Common myeloid progenitor, CD34-positive (primary cell): ENCODE measurements at regions not wholly inside any gene's neighbourhood (a gene's known extent, or its start where the extent isn't known, plus 50 kb on each side); places are given as distances from the start of the nearest gene placed in this dataset.

Source experiments
- CTCF ChIA-PET: fragments of 350-600 bp; sonication (Branson Sonifier 250); formaldehyde crosslinking; loops from one replicate; lab custom pipeline; 2021; ENCODE audit warnings: antibody characterized with exemption; lab: Charles Lee
- POLR2A ChIA-PET: fragments of 350-600 bp; sonication (Branson Sonifier 250); formaldehyde crosslinking; loops from one replicate; lab custom pipeline; 2021; ENCODE audit warnings: antibody characterized with exemption; lab: Charles Lee
- DNase-seq, 3 donors: peaks; one replicate each; pipeline versions ENCODE4 v3.0.0 to v3.0.0-alpha.2; 2013
- H3K27ac ChIP-seq, 2 experiments: 1 replicate in 1 of 2; 2 replicates in 1 of 2; pipeline ENCODE4 v1.7.0; 2013; ENCODE audit warnings: inconsistent platforms in 2 of 2, low read length in 2 of 2, mild to moderate bottlenecking in 2 of 2, low read depth in 1 of 2, moderate library complexity in 1 of 2; ENCODE audit not compliant: severe bottlenecking in 2 of 2, insufficient read depth in 1 of 2, poor library complexity in 1 of 2
- H3K27me3 ChIP-seq, 5 experiments: replicated peaks in 2 of 5; 1 replicate in 3 of 5; 2 replicates in 2 of 5; pipeline versions ENCODE4 v1.6.1 to v1.7.0; 2013; ENCODE audit warnings: low read length in 4 of 5, mild to moderate bottlenecking in 2 of 5, moderate library complexity in 2 of 5, inconsistent platforms in 1 of 5; ENCODE audit not compliant: insufficient read depth in 5 of 5, control insufficient read depth in 4 of 5
- H3K36me3 ChIP-seq, 4 experiments: 1 replicate in 2 of 4; 2 replicates in 2 of 4; pipeline versions ENCODE4 v1.6.1 to v1.7.0; 2013; ENCODE audit warnings: low read length in 3 of 4, control low read depth in 1 of 4, mild to moderate bottlenecking in 1 of 4; ENCODE audit not compliant: control insufficient read depth in 4 of 4, insufficient read depth in 4 of 4
- H3K4me1 ChIP-seq, 4 experiments: 1 replicate in 3 of 4; 2 replicates in 1 of 4; pipeline versions ENCODE4 v1.6.1 to v1.7.1; 2013; ENCODE audit warnings: low read length in 3 of 4, mild to moderate bottlenecking in 3 of 4, control low read depth in 1 of 4, inconsistent platforms in 1 of 4, moderate library complexity in 1 of 4; ENCODE audit not compliant: control insufficient read depth in 4 of 4, insufficient read depth in 4 of 4; ENCODE audit errors: control extremely low read depth in 1 of 4
- H3K4me3 ChIP-seq, 7 experiments: 1 replicate in 4 of 7; 2 replicates in 3 of 7; pipeline versions ENCODE4 v1.5.1 to v1.7.0; 2013; ENCODE audit warnings: mild to moderate bottlenecking in 7 of 7, low read length in 6 of 7, moderate library complexity in 6 of 7, inconsistent platforms in 2 of 7, low read depth in 2 of 7, control low read depth in 1 of 7; ENCODE audit not compliant: insufficient read depth in 4 of 7, control insufficient read depth in 1 of 7; ENCODE audit errors: extremely low read depth in 1 of 7
- H3K9me3 ChIP-seq, 5 experiments: 1 replicate in 4 of 5; 2 replicates in 1 of 5; pipeline versions ENCODE4 v1.6.1 to v1.7.1; 2013; ENCODE audit warnings: low read length in 4 of 5, mild to moderate bottlenecking in 2 of 5, inconsistent platforms in 1 of 5, low read depth in 1 of 5, moderate library complexity in 1 of 5; ENCODE audit not compliant: control insufficient read depth in 4 of 5, insufficient read depth in 2 of 5; ENCODE audit errors: control extremely low read depth in 1 of 5
- WGBS: methylation state at CpG from one replicate; pipeline ENCODE4 v1.1.5; 2013; ENCODE audit not compliant: insufficient coverage; 5-methylcytosine and 5-hydroxymethylcytosine counted together

GRCh38 chr5:135218486-135218755, 180.6 kb downstream of the MACROH2A1 start:
- H3K36me3 ChIP-seq, result no peaks in the 10 kb centered on the region
- no peaks in the 10 kb centered on the region for H3K27me3 ChIP-seq
- H3K4me3 ChIP-seq, result no peak overlapping the region
- POLR2A ChIA-PET, result no interaction called here
- WGBS, result 100% methylated on average over 3 of the region's 3 CpGs
- no peak overlapping the region for H3K27ac ChIP-seq
- no peak for DNase-seq
- peaks cover 0 to 10% (median 7%) of the 10 kb centered on the region in 4 experiments for H3K4me1 ChIP-seq
- CTCF ChIA-PET, result interaction anchor here (1.5 kb wide), 1 partner anchor 24 kb away, joined by 3 read pairs; no protein-coding TSS in a partner anchor
- no peaks in the 10 kb centered on the region for H3K9me3 ChIP-seq

- ChIA-PET CTCF (interaction anchor here (1.4 kb wide), 1 partner anchor 11 kb away, joined by 6 read pairs; no protein-coding TSS in a partner anchor), POLR2A (no interaction called here)
- no peak for DNase-seq
- no peak overlapping the region for H3K4me3 ChIP-seq
- H3K4me1 ChIP-seq, result peaks cover 0 to 15% (median 8%) of the 10 kb centered on the region in 4 experiments
- no peaks in the 10 kb centered on the region for H3K36me3 ChIP-seq
- H3K27ac ChIP-seq, result no peak overlapping the region
- 97% methylated on average over 7 of the region's 11 CpGs for WGBS
- no peaks in the 10 kb centered on the region for H3K9me3 ChIP-seq
- no peaks in the 10 kb centered on the region for H3K27me3 ChIP-seq
These were observed 181.2 kb downstream of the MACROH2A1 start for GRCh38 chr5:135217669-135218485.

GRCh38 chr5:135216471-135217343, 182.3 kb downstream of the MACROH2A1 start:
- ChIA-PET CTCF (interaction anchor here (0.9 to 1.4 kb wide), 2 partner anchors 10 to 194 kb away, joined by 3 to 6 read pairs; no protein-coding TSS in a partner anchor), POLR2A (no interaction called here)
- H3K27me3 ChIP-seq, result no peaks in the 10 kb centered on the region
- H3K36me3 ChIP-seq, result no peaks in the 10 kb centered on the region
- DNase-seq, result no peak
- H3K4me1 ChIP-seq, result peaks cover 0 to 21% (median 15%) of the 10 kb centered on the region in 4 experiments
- H3K4me3 ChIP-seq, result no peak overlapping the region
- H3K9me3 ChIP-seq, result no peaks in the 10 kb centered on the region
- H3K27ac ChIP-seq, result no peak overlapping the region

GRCh38 chr5:135215617-135216470, 181.8 kb upstream of the PITX1 start:
- H3K9me3 ChIP-seq, result no peaks in the 10 kb centered on the region
- DNase-seq, result no peak
- CTCF ChIA-PET, result interaction anchor here (0.9 kb wide), 1 partner anchor 11 kb away, joined by 3 read pairs; no protein-coding TSS in a partner anchor

GRCh38 chr5:135214897-135215616, 181.0 kb upstream of the PITX1 start:
- 24% methylated on average over 4 of the region's 7 CpGs for WGBS
- Histone ChIP-seq H3K4me1 (peaks cover 0 to 21% (median 15%) of the 10 kb centered on the region in 4 experiments), H3K27me3 (no peaks in the 10 kb centered on the region), H3K4me3 (no peak overlapping the region), H3K36me3 (no peaks in the 10 kb centered on the region), H3K9me3 (no peaks in the 10 kb centered on the region), H3K27ac (no peak overlapping the region)
- ChIA-PET CTCF (interaction anchor here (0.9 kb wide), 1 partner anchor 12 kb away, joined by 3 read pairs; no protein-coding TSS in a partner anchor), POLR2A (no interaction called here)
- DNase-seq, result peak; percentile 15 to 47 (median 47)

More at GRCh38 chr5:135215617-135216470, 181.8 kb upstream of the PITX1 start:
- peaks cover 0 to 21% (median 15%) of the 10 kb centered on the region in 4 experiments for H3K4me1 ChIP-seq
- no peak overlapping the region for H3K27ac ChIP-seq
- 76% methylated on average over 5 of the region's 7 CpGs for WGBS
- no peaks in the 10 kb centered on the region for H3K27me3 ChIP-seq
- H3K4me3 ChIP-seq, result no peak overlapping the region
- no peaks in the 10 kb centered on the region for H3K36me3 ChIP-seq
- POLR2A ChIA-PET, result no interaction called here

GRCh38 chr5:135213466-135214239, 179.6 kb upstream of the PITX1 start:
- POLR2A ChIA-PET, result no interaction called here
- DNase-seq, result no peak
- Histone ChIP-seq H3K4me3 (no peak overlapping the region), H3K27ac (no peak overlapping the region), H3K36me3 (no peaks in the 10 kb centered on the region), H3K27me3 (no peaks in the 10 kb centered on the region), H3K4me1 (peaks cover 0 to 21% (median 15%) of the 10 kb centered on the region in 4 experiments), H3K9me3 (no peaks in the 10 kb centered on the region)
- CTCF ChIA-PET, result interaction anchor here (0.6 to 2.3 kb wide), 3 partner anchors 9 to 119 kb away, joined by 3 to 7 read pairs (median 3); no protein-coding TSS in a partner anchor
- 88% methylated on average over 10 of the region's 15 CpGs for WGBS
